Vagina (tissue), 2 donors: ENCODE measurements at regions not wholly inside any gene's neighbourhood (a gene's known extent, or its start where the extent isn't known, plus 50 kb on each side); places are given as distances from the start of the nearest gene placed in this dataset.

ENCODE experiments used
- CTCF ChIP-seq, 3 experiments: fragments of 450-650 bp in 2 of 3; fragments of 200-600 bp in 1 of 3; sonication (generic) in 1 of 3; IDR thresholded peaks; one replicate each; pipeline ENCODE4 v1.5.1; 2017 to 2019; ENCODE audit warnings: antibody characterized with exemption in 3 of 3, mild to moderate bottlenecking in 2 of 3, moderate library complexity in 2 of 3
- POLR2AphosphoS5 ChIP-seq, 2 donors: sonication (generic); formaldehyde crosslinking; IDR thresholded peaks; one replicate each; pipeline ENCODE4 v1.9.0; 2017; ENCODE audit warnings: antibody characterized with exemption in 2 of 2, mild to moderate bottlenecking in 2 of 2, low read depth in 1 of 2; ENCODE audit not compliant: insufficient read depth in 1 of 2

- TF ChIP-seq CTCF (IDR thresholded peaks at IDR 0.05) (no peak), POLR2AphosphoS5 (IDR thresholded peaks at IDR 0.05; ENCODE audit: insufficient read depth in 1 of 2, low read depth in 1 of 2) (no peak)
These were observed 196.2 kb downstream of the RBM46 start for GRCh38 chr4:154977228-154977627.
